H1 (cell line): ENCODE measurements at regions not wholly inside any gene's neighbourhood (a gene's known extent, or its start where the extent isn't known, plus 50 kb on each side); places are given as distances from the start of the nearest gene placed in this dataset.

Source experiments
- CTCF ChIA-PET: fragments of 300-600 bp; sonication (Branson Sonifier 250); formaldehyde crosslinking; loops from one replicate; lab custom pipeline; 2021; ENCODE audit not compliant: partially characterized antibody; lab: Charles Lee
- POLR2A ChIA-PET: fragments of 300-600 bp; sonication (Branson Sonifier 250); formaldehyde crosslinking; loops from one replicate; lab custom pipeline; 2021; ENCODE audit warnings: inconsistent platforms; ENCODE audit not compliant: partially characterized antibody; lab: Charles Lee
- DNase-seq, 2 experiments: peaks; one replicate each; pipeline versions ENCODE4 v3.0.0 to v3.0.0-alpha.2; 2010 to 2022; ENCODE audit warnings: low spot score in 2 of 2, low read depth in 1 of 2, mixed read lengths in 1 of 2
- FAIRE-seq: peaks from 2 replicates; lab custom pipeline; 2011; peaks lifted over from hg19 to GRCh38; lab: Jason Lieb, UNC
- H2AFZ ChIP-seq: 2 replicates; pipeline ENCODE4 v1.8.1; 2012; ENCODE audit warnings: low read length, inconsistent platforms
- H2AK5ac ChIP-seq: 2 replicates; pipeline ENCODE4 v1.6.1; 2013; ENCODE audit warnings: low read depth, low read length
- H2BK120ac ChIP-seq: replicated peaks from 2 replicates; pipeline ENCODE3; 2013; ENCODE audit warnings: low read depth, low read length, inconsistent platforms
- H2BK12ac ChIP-seq: 2 replicates; pipeline ENCODE4 v1.6.1; 2013; ENCODE audit warnings: low read depth, low read length
- H2BK15ac ChIP-seq: 2 replicates; pipeline ENCODE4 v1.6.1; 2013; ENCODE audit warnings: low read length
- H2BK20ac ChIP-seq: 2 replicates; pipeline ENCODE4 v1.6.1; 2013; ENCODE audit warnings: low read length
- H2BK5ac ChIP-seq: 2 replicates; pipeline ENCODE4 v1.6.1; 2013; ENCODE audit warnings: low read depth, low read length
- H3K14ac ChIP-seq: 2 replicates; pipeline ENCODE4 v1.6.1; 2013; ENCODE audit warnings: inconsistent platforms; ENCODE audit not compliant: insufficient read length
- H3K18ac ChIP-seq: 2 replicates; pipeline ENCODE4 v1.6.1; 2013; ENCODE audit warnings: low read length; ENCODE audit errors: extremely low read depth
- H3K23ac ChIP-seq: 2 replicates; pipeline ENCODE4 v1.6.1; 2013; ENCODE audit warnings: inconsistent platforms; ENCODE audit not compliant: insufficient read length
- H3K23me2 ChIP-seq: 2 replicates; pipeline ENCODE4 v1.6.1; 2013; ENCODE audit warnings: low read depth, low read length
- H3K27ac ChIP-seq: 2 replicates; pipeline ENCODE4 v1.6.1; 2011; ENCODE audit warnings: low read depth, low read length, inconsistent platforms
- H3K27me3 ChIP-seq, 4 experiments: replicated peaks in 1 of 4; 1 replicate in 1 of 4; 2 replicates in 3 of 4; pipeline versions ENCODE4 v1.6.1 to v1.8.1; 2011 to 2013; ENCODE audit warnings: low read length in 3 of 4, mild to moderate bottlenecking in 3 of 4, inconsistent platforms in 2 of 4, mixed read lengths in 2 of 4, moderate library complexity in 1 of 4; ENCODE audit not compliant: control insufficient read depth in 3 of 4, insufficient read depth in 3 of 4; ENCODE audit errors: extremely low read depth in 1 of 4
- H3K36me3 ChIP-seq, 4 experiments: 2 replicates each; pipeline versions ENCODE4 v1.6.1 to v1.8.1; 2011 to 2013; ENCODE audit warnings: mild to moderate bottlenecking in 4 of 4, low read length in 3 of 4, moderate library complexity in 2 of 4, control low read depth in 1 of 4, inconsistent platforms in 1 of 4; ENCODE audit not compliant: insufficient read depth in 4 of 4, control insufficient read depth in 2 of 4
- H3K4ac ChIP-seq: replicated peaks from 2 replicates; pipeline ENCODE3; 2013; ENCODE audit warnings: low read length, low read depth, mixed read lengths, inconsistent platforms; ENCODE audit not compliant: insufficient read length
- H3K4me1 ChIP-seq, 4 experiments: replicated peaks in 1 of 4; 1 replicate in 1 of 4; 2 replicates in 3 of 4; pipeline versions ENCODE4 v1.6.1 to v1.8.1; 2011 to 2013; ENCODE audit warnings: low read length in 3 of 4, inconsistent platforms in 2 of 4, mixed read lengths in 1 of 4; ENCODE audit not compliant: insufficient read depth in 4 of 4, control insufficient read depth in 3 of 4
- H3K4me2 ChIP-seq, 2 experiments: 2 replicates each; pipeline versions ENCODE4 v1.6.1 to v1.8.1; 2011 to 2013; ENCODE audit warnings: low read depth in 2 of 2, low read length in 2 of 2, control low read depth in 1 of 2, inconsistent platforms in 1 of 2, mild to moderate bottlenecking in 1 of 2; ENCODE audit not compliant: insufficient read depth in 1 of 2
- H3K4me3 ChIP-seq, 4 experiments: fragments of 200-600, 300-600 bp in 1 of 4; sonication (generic), shearing (Covaris generic), sonication (Bioruptor Twin) in 1 of 4; 2 replicates each; pipeline versions ENCODE4 v1.5.1 to v1.8.1; 2011 to 2016; ENCODE audit warnings: low read length in 4 of 4, low read depth in 3 of 4, control low read depth in 2 of 4, inconsistent platforms in 2 of 4, mild to moderate bottlenecking in 2 of 4, mixed read lengths in 1 of 4, moderate library complexity in 1 of 4; ENCODE audit not compliant: insufficient read depth in 2 of 4; ENCODE audit errors: extremely low read depth in 1 of 4
- H3K56ac ChIP-seq: replicated peaks from 2 replicates; pipeline ENCODE3; 2013; ENCODE audit warnings: low read depth, mild to moderate bottlenecking, mixed read lengths, low read length, inconsistent platforms; ENCODE audit not compliant: insufficient read length
- H3K79me1 ChIP-seq: 2 replicates; pipeline ENCODE4 v1.6.1; 2013; ENCODE audit warnings: low read depth, low read length, control low read depth
- H3K79me2 ChIP-seq, 2 experiments: 2 replicates each; pipeline versions ENCODE4 v1.6.1 to v1.8.1; 2012 to 2013; ENCODE audit warnings: low read length in 2 of 2, mild to moderate bottlenecking in 2 of 2, inconsistent platforms in 1 of 2; ENCODE audit not compliant: insufficient read depth in 2 of 2, control insufficient read depth in 1 of 2
- H3K9ac ChIP-seq, 4 experiments: replicated peaks in 1 of 4; 1 replicate in 1 of 4; 2 replicates in 3 of 4; pipeline versions ENCODE4 v1.6.1 to v1.8.1; 2011 to 2013; ENCODE audit warnings: low read depth in 3 of 4, low read length in 3 of 4, control low read depth in 2 of 4, mild to moderate bottlenecking in 2 of 4, moderate library complexity in 2 of 4, inconsistent platforms in 1 of 4; ENCODE audit errors: extremely low read depth in 1 of 4
- H3K9me3 ChIP-seq, 2 experiments: 2 replicates each; pipeline versions ENCODE4 v1.6.1 to v1.8.1; 2012 to 2013; ENCODE audit warnings: mild to moderate bottlenecking in 2 of 2, moderate library complexity in 2 of 2, control low read depth in 1 of 2, inconsistent platforms in 1 of 2, low read depth in 1 of 2, low read length in 1 of 2, mixed read lengths in 1 of 2; ENCODE audit not compliant: insufficient read depth in 2 of 2
- H4K20me1 ChIP-seq, 2 experiments: replicated peaks in 1 of 2; 2 replicates each; pipeline versions ENCODE3 to v1.8.1; 2011 to 2013; ENCODE audit warnings: inconsistent platforms in 2 of 2, low read length in 2 of 2, mild to moderate bottlenecking in 1 of 2; ENCODE audit not compliant: insufficient read depth in 2 of 2, control insufficient read depth in 1 of 2
- H4K5ac ChIP-seq: 2 replicates; pipeline ENCODE4 v1.6.1; 2013; ENCODE audit warnings: low read length, low read depth, mixed read lengths, inconsistent platforms; ENCODE audit not compliant: insufficient read length
- H4K8ac ChIP-seq: 2 replicates; pipeline ENCODE4 v1.8.0; 2013; ENCODE audit warnings: mild to moderate bottlenecking, moderate library complexity, low read length, inconsistent platforms; ENCODE audit not compliant: insufficient read depth; ENCODE audit errors: extremely low read depth
- H4K91ac ChIP-seq: replicated peaks from 2 replicates; pipeline ENCODE3; 2013; ENCODE audit warnings: low read length, mixed read lengths, inconsistent platforms; ENCODE audit not compliant: insufficient read length
- CHD2 ChIP-seq: IDR thresholded peaks from 2 replicates; pipeline ENCODE4 v1.6.1; 2012; ENCODE audit warnings: low read length, improper control_type of control experiment
- EZH2 ChIP-seq: fragments of 200-600 bp; sonication (generic); IDR thresholded peaks from 2 replicates; pipeline ENCODE4 v1.7.1; 2012; ENCODE audit warnings: low read depth, mild to moderate bottlenecking, moderate library complexity, low read length, inconsistent platforms; ENCODE audit not compliant: severe bottlenecking
- KDM4A ChIP-seq: IDR thresholded peaks from one replicate; pipeline ENCODE4 v1.7.1; 2012; ENCODE audit warnings: low read depth, mild to moderate bottlenecking, moderate library complexity, low read length, inconsistent platforms; ENCODE audit not compliant: severe bottlenecking
- POLR2AphosphoS5 ChIP-seq: IDR thresholded peaks from 2 replicates; pipeline ENCODE4 v1.6.1; 2011; ENCODE audit warnings: low read depth, low read length
- RAD21 ChIP-seq, 2 experiments: IDR thresholded peaks in 1 of 2; conservative IDR thresholded peaks in 1 of 2; 2 replicates each; pipeline ENCODE4 v1.6.1; 2011; ENCODE audit warnings: low read depth in 2 of 2, low read length in 2 of 2, improper control_type of control experiment in 1 of 2, inconsistent platforms in 1 of 2, mild to moderate bottlenecking in 1 of 2, moderate library complexity in 1 of 2
- SP4 ChIP-seq: IDR thresholded peaks from 2 replicates; pipeline ENCODE4 v1.6.1; 2012; ENCODE audit warnings: low read length, inconsistent platforms
- WGBS, 2 experiments: shearing (Covaris generic) in 1 of 2; methylation state at CpG; one replicate each; pipeline versions ENCODE4 v1.1.6 to v1.1.7; 2013 to 2015; ENCODE audit warnings: low lambda C conversion rate in 2 of 2, mixed read lengths in 2 of 2, inconsistent platforms in 1 of 2, low coverage in 1 of 2, missing lambda C conversion rate in 1 of 2; ENCODE audit not compliant: insufficient replicate concordance in 2 of 2, insufficient coverage in 1 of 2, insufficient read length in 1 of 2; ENCODE audit errors: extremely low coverage in 1 of 2, missing lambda C conversion rate in 1 of 2; 5-methylcytosine and 5-hydroxymethylcytosine counted together

DNA sequence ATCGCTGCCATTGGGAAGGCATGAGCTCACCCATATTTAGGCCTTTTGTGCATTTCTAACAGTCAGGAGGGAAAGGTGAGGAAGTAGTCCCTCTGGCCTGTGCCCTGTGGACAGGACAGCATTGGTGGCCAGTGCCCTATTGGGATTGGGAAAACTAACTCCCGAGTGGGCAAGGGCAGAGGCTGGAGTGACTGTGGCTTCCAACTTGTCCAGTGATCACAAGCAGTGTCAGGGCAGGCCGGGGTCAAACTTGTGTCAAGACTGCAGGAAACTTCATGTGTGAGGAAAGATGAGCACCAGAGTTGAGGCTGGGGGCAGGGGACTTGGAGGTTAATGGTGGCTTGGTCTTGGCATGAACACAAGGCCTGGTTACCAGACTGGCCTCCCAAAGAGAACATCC is 286.2 kb upstream of the FAM47C start:
- no peak overlapping the region for H3K27ac ChIP-seq
- H2BK12ac ChIP-seq, result no peak overlapping the region
- no peak overlapping the region for H3K9ac ChIP-seq
- H4K8ac ChIP-seq, result no peak overlapping the region
- H3K4me3 ChIP-seq, result no peak overlapping the region
- FAIRE-seq (no peak), DNase-seq (no peak)
- CTCF ChIA-PET, result no interaction called here
- no peak overlapping the region for H3K56ac ChIP-seq
- H3K4ac ChIP-seq, result no peak overlapping the region
- H4K5ac ChIP-seq, result no peak overlapping the region
- H3K9me3 ChIP-seq, result no peaks in the 10 kb centered on the region
- H4K20me1 ChIP-seq, result no peaks in the 10 kb centered on the region
- no peak overlapping the region for H2BK20ac ChIP-seq
- H3K79me2 ChIP-seq, result no peaks in the 10 kb centered on the region
- no peak overlapping the region for H2BK5ac ChIP-seq
- no peak overlapping the region for H3K23ac ChIP-seq
- no peak overlapping the region for H3K14ac ChIP-seq
- no peaks in the 10 kb centered on the region for H3K36me3 ChIP-seq
- no peak overlapping the region for H3K4me2 ChIP-seq
- no peak overlapping the region for H2BK120ac ChIP-seq
- TF ChIP-seq RAD21 (IDR thresholded peaks at IDR 0.05 in 1 of 2, conservative IDR thresholded peaks at IDR 0.05 in 1 of 2; ENCODE audit: low read depth in 2 of 2, low read length in 2 of 2) (no peak), EZH2 (no peak), KDM4A (no peak), CHD2 (no peak), POLR2AphosphoS5 (no peak), SP4 (no peak)
- POLR2A ChIA-PET, result no interaction called here
- no peaks in the 10 kb centered on the region for H3K79me1 ChIP-seq
- no peak overlapping the region for H2BK15ac ChIP-seq
- no peak overlapping the region for H2AFZ ChIP-seq
- no peaks in the 10 kb centered on the region for H3K23me2 ChIP-seq
- 90% methylated on average over 2 of the region's 3 CpGs; no CpG with 5 or more reads in 1 of the 2 experiments for WGBS, 2 experiments
- no peaks in the 10 kb centered on the region for H3K27me3 ChIP-seq
- H3K18ac ChIP-seq, result no peak overlapping the region
- H4K91ac ChIP-seq, result no peak overlapping the region
- no peak overlapping the region for H2AK5ac ChIP-seq
- H3K4me1 ChIP-seq, result no peaks in the 10 kb centered on the region
